ENCODE measurements at regions not wholly inside any gene's neighbourhood (a gene's known extent, or its start where the extent isn't known, plus 50 kb on each side); places are given as distances from the start of the nearest gene placed in this dataset.

DNA sequence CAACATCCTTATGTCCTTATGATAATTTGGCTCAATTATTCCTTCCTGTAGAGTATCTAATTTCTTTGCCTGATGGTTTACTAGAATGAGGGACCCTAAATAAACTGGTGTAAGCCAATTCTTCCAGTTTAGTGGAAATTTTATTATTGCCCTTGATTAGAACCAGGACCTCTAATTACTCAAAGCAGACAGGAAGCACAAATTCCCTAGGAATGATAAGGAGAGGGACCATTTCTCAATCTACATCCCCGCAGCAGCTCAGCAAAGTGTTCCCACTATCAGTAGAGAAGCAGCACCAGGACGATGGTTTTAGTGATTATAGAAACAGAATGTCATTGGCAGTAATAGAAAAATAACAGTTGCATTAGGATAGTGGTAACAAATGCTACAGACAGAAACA lies 97.1 kb downstream of the PLPPR4 start:
- WGBS (ENCODE audit: insufficient coverage, low coverage, low lambda C conversion rate, missing lambda C conversion rate), result 64% methylated on average over 2 of the region's 2 CpGs
- DNase-seq (no peak), ATAC-seq (no peak)
- no peaks in the 10 kb centered on the region for H3K9me3 ChIP-seq
- H3K4me1 ChIP-seq, result no peaks in the 10 kb centered on the region
- TF ChIP-seq CTCF (IDR thresholded peaks at IDR 0.05) (no peak), POLR2A (IDR thresholded peaks at IDR 0.05) (no peak)
- intact Hi-C loops (cut with DNase I), result no loop called here
- H3K27me3 ChIP-seq, result no peaks in the 10 kb centered on the region
- H3K4me3 ChIP-seq, result no peak overlapping the region
- H3K36me3 ChIP-seq, result no peaks in the 10 kb centered on the region
- no peak overlapping the region for H3K27ac ChIP-seq

DNA sequence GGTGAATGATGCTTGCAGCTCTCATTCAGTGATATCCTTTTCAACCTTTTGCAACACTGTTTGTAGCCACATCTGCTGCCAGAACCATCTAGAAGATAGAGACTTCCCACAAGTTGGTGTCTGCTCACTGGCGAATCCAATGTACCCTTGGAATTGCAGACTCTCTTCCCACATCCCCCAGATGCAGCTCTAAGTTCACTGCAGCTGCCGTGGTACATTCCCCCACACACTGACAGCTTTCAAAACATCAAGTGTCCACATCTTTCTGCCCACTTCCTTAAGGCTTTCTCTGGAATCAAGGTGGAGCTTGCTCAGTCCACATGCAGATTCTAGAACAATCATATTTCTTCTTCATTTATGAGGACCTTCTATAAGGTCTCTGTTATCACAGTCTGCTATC lies 99.2 kb downstream of the PLPPR4 start:
- Histone ChIP-seq H3K4me3 (no peak overlapping the region), H3K36me3 (no peaks in the 10 kb centered on the region), H3K9me3 (no peaks in the 10 kb centered on the region), H3K27me3 (no peaks in the 10 kb centered on the region), H3K4me1 (no peaks in the 10 kb centered on the region), H3K27ac (no peak overlapping the region)
- DNase-seq (no peak), ATAC-seq (no peak)
- intact Hi-C loops (cut with DNase I), result no loop called here
- 65% methylated on average over 2 of the region's 2 CpGs for WGBS (ENCODE audit: insufficient coverage, low coverage, low lambda C conversion rate, missing lambda C conversion rate)
- TF ChIP-seq POLR2A (IDR thresholded peaks at IDR 0.05) (no peak), CTCF (IDR thresholded peaks at IDR 0.05) (no peak)

DNA sequence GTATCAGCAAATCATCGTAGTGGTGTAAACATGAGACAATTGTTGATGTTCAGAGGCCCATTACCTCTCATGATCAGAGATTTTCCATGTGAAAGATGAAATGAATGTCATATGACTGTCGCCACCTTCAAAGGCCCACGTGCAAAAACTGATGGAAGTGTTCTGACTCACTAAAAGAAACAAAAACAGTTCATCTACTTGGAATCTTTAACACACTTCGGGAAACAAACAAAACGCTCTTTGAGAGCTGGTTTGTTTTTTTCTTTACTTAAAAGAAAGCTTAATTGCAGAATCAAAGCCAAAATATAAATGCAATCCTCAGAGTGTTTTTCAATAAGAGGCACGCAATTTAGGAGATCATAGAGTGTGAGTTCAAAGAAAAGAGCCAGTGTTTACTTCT lies 100.8 kb downstream of the PLPPR4 start:
- Histone ChIP-seq H3K9me3 (no peaks in the 10 kb centered on the region), H3K4me1 (no peaks in the 10 kb centered on the region), H3K4me3 (no peak overlapping the region), H3K27ac (no peak overlapping the region), H3K27me3 (no peaks in the 10 kb centered on the region), H3K36me3 (no peaks in the 10 kb centered on the region)
- intact Hi-C loops (cut with DNase I), result no loop called here
- DNase-seq (no peak), ATAC-seq (no peak)
- TF ChIP-seq POLR2A (IDR thresholded peaks at IDR 0.05) (no peak), CTCF (IDR thresholded peaks at IDR 0.05) (no peak)
- WGBS (ENCODE audit: insufficient coverage, low coverage, low lambda C conversion rate, missing lambda C conversion rate), result 62% methylated on average over 6 of the region's 6 CpGs

DNA sequence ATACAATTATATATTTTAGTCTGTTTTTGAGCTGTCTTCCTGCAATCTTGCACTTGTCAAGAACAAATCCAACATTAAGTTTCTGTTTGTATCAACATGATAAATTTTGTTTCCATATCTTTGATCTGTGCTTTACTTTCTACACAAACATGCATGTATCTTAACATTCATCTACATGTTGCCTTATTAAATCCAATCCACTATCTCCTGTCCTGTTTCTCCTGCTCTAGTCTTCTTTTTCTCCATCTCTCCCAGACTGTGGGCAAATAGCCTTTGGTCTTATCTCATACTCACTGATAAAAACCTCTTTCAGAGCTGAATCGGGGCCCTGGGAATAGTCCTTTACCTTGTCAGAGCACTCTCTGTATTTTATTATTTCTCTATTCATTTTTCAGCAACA lies 101.3 kb downstream of the PLPPR4 start:
- 38% methylated on average over 1 of the region's 1 CpG for WGBS (ENCODE audit: insufficient coverage, low coverage, low lambda C conversion rate, missing lambda C conversion rate)
- intact Hi-C loops (cut with DNase I), result no loop called here

More for the DNA sequence above, 101.3 kb downstream of the PLPPR4 start:
- H3K36me3 ChIP-seq, result no peaks in the 10 kb centered on the region
- H3K9me3 ChIP-seq, result no peaks in the 10 kb centered on the region
- H3K27ac ChIP-seq, result no peak overlapping the region
- H3K4me1 ChIP-seq, result no peaks in the 10 kb centered on the region
- DNase-seq (no peak), ATAC-seq (no peak)
- H3K4me3 ChIP-seq, result no peak overlapping the region
- no peak for TF ChIP-seq CTCF (IDR thresholded peaks at IDR 0.05)
- no peak for TF ChIP-seq POLR2A (IDR thresholded peaks at IDR 0.05)
- no peaks in the 10 kb centered on the region for H3K27me3 ChIP-seq

All from right lobe of liver (tissue), 6 donors.